ENCODE measurements at regions not wholly inside any gene's neighbourhood (a gene's known extent, or its start where the extent isn't known, plus 50 kb on each side); places are given as distances from the start of the nearest gene placed in this dataset.

DNA sequence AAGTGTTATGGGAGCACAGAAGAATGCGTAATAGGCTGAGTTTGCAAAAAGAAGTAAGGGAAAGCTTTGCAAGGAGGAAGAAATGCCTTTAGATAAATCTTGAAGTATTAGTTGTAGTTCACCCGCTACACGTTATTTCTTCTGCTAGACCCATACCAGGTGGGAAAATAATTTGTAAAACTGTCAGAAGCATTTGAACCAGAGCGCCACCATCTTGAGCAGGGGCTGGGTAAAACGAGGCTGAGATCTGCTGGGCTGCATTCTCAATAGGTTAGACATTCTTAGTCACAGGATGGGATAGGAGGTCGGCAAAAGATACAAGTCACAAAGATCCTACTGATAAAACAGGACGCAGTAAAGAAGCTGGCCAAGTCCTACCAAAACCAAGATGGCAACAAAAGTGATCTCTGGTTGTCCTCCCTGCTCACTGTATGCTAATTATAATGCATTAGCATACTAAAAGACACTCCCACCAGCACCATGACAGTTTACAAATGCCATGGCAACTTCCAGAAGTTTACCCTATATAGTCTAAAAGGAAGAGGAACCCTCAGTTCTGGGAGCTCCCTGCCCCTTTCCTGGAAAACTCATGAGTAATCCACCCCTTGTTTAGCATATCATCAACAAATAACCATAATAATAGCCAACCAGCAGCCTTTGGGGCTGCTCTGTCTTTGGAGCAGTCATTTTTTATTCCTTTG lies 50.0 kb upstream of the ZNF280D start:
- TF ChIP-seq, protein P1, sequence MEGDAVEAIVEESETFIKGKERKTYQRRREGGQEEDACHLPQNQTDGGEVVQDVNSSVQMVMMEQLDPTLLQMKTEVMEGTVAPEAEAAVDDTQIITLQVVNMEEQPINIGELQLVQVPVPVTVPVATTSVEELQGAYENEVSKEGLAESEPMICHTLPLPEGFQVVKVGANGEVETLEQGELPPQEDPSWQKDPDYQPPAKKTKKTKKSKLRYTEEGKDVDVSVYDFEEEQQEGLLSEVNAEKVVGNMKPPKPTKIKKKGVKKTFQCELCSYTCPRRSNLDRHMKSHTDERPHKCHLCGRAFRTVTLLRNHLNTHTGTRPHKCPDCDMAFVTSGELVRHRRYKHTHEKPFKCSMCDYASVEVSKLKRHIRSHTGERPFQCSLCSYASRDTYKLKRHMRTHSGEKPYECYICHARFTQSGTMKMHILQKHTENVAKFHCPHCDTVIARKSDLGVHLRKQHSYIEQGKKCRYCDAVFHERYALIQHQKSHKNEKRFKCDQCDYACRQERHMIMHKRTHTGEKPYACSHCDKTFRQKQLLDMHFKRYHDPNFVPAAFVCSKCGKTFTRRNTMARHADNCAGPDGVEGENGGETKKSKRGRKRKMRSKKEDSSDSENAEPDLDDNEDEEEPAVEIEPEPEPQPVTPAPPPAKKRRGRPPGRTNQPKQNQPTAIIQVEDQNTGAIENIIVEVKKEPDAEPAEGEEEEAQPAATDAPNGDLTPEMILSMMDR (IDR thresholded peaks at IDR 0.05), result no peak
- ATAC-seq (ENCODE audit: insufficient number of reproducible peaks, low FRiP score, low read depth), result no peak
- no peak for DNase-seq (ENCODE audit: low spot score)
- Histone ChIP-seq H3K4me3 (no peak overlapping the region), H3K4me1 (ENCODE audit: control insufficient read depth in 1 of 2, low read depth in 2 of 2) (no peaks in the 10 kb centered on the region), H3K36me3 (no peaks in the 10 kb centered on the region), H3K27me3 (replicated peaks; ENCODE audit: insufficient read depth) (no peaks in the 10 kb centered on the region), H3K27ac (no peak overlapping the region), H3K9me3 (no peaks in the 10 kb centered on the region)

All from thoracic aorta (tissue), 2 donors.